ENCODE measurements at regions not wholly inside any gene's neighbourhood (a gene's known extent, or its start where the extent isn't known, plus 50 kb on each side); places are given as distances from the start of the nearest gene placed in this dataset.

GRCh38 chrY:8377491-8377890 is 959.8 kb upstream of the TSPY4 start:
- no peak for TF ChIP-seq CTCF (IDR thresholded peaks at IDR 0.05)
- TF ChIP-seq POLR2A (IDR thresholded peaks at IDR 0.05) = no peak

All from breast epithelium (tissue), 3 donors.